ENCODE measurements at regions not wholly inside any gene's neighbourhood (a gene's known extent, or its start where the extent isn't known, plus 50 kb on each side); places are given as distances from the start of the nearest gene placed in this dataset.

DNA sequence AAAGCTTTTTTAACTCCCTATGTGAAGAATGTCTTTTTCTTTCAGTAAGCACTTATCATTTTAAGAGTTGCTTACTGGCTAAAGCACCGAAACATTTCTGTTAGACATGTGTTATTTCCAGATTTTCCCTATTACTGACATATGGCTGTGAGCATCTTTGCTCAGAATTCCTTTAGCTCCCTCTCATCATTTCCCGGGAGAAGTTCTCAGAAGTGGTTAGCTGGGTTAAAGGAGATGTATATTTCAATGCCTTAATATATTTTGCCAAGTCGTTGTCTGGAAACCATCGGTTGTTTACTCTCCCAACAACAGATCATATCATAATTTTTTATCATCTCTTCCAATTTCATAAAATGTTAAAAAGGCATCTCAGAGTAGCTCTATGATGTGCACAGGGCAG lies 396.5 kb downstream of the OCA2 start:
- in situ Hi-C loops (cut with HindIII; ENCODE audit: low pct_unique_long_range_greater_than_20kb, low sequenced_read_pairs) = no loop called here
- no peak for DNase-seq (ENCODE audit: low read depth, low spot score)

DNA sequence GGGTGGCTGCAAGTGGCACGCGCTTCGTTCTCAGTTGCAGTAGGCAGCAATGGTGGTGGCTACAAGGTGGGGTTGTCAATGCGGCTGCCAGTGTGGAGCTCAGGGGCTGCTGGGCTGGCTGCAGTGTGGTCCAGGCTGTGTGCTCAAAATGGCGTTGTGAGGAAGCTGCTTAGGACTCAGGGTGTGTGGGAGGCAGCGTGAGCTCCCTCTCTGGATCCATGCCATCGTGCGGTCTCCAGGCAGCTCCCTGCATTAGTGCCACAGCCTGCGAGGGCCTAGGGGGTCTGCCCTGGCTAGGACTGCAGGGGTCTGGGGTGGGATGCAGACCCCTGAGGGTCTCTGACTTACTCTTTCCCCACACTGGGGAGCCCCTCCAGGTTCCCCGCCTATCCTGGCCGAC lies 397.2 kb downstream of the OCA2 start:
- no peak for DNase-seq (ENCODE audit: low read depth, low spot score)
- in situ Hi-C loops (cut with HindIII; ENCODE audit: low pct_unique_long_range_greater_than_20kb, low sequenced_read_pairs) = no loop called here

DNA sequence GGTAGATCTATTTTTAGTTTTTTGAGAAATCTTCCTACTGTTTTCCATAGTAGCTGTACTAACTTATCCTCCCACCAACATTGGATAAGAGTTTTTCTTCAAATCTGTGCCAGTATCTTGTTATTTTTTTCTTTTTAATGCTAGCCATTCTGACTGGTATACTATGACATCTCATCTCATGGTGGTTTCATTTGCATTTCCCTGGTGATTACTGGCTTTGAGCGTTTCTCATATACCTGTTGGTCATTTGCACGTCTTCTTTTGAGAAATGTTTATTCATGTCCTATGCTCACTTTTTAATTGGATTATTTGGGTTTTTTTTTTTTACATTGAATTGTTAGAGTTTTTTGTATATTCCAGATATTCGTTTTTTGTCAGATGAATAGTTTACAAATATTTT lies 398.1 kb downstream of the OCA2 start:
- in situ Hi-C loops (cut with HindIII; ENCODE audit: low pct_unique_long_range_greater_than_20kb, low sequenced_read_pairs) = no loop called here
- DNase-seq (ENCODE audit: low read depth, low spot score) = no peak

DNA sequence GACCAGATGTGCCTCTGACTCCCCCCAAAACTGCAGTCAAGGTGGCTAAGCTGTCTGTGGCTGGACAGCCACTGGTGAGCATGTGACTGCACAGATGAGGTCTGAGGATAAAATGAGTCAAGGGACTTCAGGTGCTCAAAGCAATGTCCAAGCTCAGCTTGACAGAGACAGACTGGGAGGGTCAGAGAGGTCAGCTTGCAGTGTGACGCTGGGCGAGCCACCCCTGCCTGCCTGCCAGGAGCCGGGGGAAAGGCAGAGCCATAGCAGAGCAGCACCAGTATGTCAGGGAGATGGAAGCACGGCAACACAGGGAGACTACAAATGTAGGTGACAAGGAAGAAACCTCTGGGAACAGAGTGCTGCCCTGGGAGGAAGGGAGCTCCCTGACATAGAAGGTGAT lies 399.4 kb downstream of the OCA2 start:
- no peak for DNase-seq (ENCODE audit: low read depth, low spot score)

DNA sequence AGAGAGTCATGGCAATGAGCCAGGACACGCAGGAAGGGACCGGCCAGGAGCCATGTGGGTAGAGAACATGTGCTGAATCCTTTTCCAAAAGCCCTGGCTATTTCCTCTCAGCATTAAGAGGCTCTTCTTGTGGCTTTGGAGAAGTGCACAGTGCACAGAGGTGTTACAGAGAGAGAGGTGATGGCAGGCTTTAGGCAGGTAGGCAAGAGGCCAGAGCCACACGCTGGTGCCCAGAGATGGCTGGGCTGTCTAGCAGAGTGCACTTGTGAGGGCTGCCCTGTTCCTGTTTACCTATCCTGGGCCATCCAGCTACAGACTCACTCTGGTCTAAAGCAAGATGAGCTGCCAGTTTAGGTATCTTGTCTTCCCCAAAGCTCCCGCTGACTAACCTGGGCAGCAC lies 402.6 kb downstream of the OCA2 start:
- no peak for DNase-seq (ENCODE audit: low read depth, low spot score)
- in situ Hi-C loops (cut with HindIII; ENCODE audit: low pct_unique_long_range_greater_than_20kb, low sequenced_read_pairs) = no loop called here

More for the DNA sequence above, 399.4 kb downstream of the OCA2 start:
- in situ Hi-C loops (cut with HindIII; ENCODE audit: low pct_unique_long_range_greater_than_20kb, low sequenced_read_pairs) = no loop called here

DNA sequence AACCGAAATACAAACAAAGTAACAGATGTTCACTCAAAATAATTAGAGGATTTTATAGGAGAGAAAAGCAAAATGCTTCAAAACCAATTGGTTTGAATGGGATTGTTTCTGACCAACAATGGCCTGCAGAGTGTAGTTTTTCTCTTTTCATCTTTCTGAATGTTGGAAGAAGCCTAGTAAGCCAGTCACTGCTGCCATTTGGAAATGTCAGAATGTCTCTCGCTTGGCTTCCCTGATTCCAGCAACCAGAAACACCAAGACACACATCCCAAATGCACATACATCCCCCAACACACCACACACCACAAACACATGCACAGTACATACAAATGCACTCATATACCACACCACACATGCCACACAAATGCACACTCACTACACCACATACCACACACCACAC lies 403.4 kb downstream of the OCA2 start:
- in situ Hi-C loops (cut with HindIII; ENCODE audit: low pct_unique_long_range_greater_than_20kb, low sequenced_read_pairs) = no loop called here
- no peak for DNase-seq (ENCODE audit: low read depth, low spot score)

DNA sequence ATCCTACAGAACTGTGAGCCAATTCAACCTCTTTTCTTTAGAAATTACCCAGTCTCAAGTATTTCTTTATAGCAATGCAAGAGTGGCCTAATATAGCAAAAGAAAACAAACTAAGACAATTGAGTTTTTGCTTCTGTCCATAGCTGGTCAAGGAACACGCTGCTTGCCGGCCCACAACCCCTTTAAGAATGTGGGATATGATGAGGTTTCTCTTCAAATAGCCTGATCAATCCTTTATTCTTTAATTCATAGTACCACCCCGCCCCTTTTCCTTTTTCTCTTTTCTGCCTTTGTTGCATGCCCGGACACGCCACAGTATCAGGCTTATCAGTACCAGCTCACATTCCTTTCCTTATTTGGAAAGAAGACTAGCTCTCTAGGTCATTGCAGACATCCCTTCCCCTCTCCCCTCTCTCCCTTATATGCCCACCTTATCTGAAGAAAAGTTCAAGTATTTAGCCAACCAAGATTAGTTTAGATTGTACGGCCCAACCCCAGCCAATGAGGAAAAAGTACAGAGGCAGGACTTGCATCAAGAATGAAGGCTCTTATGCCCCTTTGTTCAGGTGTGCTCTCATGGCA lies 404.5 kb downstream of the OCA2 start:
- DNase-seq (ENCODE audit: low read depth, low spot score) = no peak
- in situ Hi-C loops (cut with HindIII; ENCODE audit: low pct_unique_long_range_greater_than_20kb, low sequenced_read_pairs) = no loop called here

DNA sequence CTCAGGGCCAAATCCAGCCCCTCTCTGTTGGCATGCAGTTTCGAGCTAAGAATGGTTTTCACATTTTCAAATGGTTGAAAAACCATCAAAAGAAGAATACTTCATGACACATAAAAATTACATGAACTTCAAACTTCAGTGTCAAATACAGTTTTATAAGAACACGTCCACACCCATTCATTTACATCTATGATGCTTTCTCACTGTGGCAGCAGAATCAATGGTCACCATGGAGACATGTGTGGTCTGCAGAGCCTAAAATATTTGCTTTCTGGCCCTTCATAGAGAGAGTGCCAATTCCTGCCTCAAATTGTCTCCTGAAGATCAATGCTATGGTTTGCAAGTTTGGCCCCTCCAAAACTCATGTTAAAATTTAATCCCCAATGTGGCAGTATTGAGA lies 405.8 kb downstream of the OCA2 start:
- DNase-seq (ENCODE audit: low read depth, low spot score) = no peak
- in situ Hi-C loops (cut with HindIII; ENCODE audit: low pct_unique_long_range_greater_than_20kb, low sequenced_read_pairs) = no loop called here

DNA sequence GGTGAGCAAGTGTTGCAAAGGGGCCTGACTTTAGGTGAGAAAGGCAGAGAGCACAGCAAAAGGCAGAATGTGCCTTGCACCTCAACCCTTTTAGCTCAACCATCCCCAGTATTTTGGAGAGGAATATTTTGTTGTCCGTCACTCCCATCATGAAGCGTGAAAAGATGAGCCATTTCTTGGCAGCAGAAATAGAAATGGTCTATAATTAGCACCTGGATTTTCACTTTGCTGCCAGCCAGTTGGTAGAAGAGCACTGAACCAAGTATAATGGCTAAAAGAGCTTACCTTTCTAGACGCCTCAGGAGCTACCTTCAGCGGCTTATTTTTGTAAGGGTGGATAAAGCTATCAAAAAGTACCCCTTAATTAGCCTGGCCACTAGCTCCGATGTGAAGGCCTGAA lies 406.7 kb downstream of the OCA2 start:
- in situ Hi-C loops (cut with HindIII; ENCODE audit: low pct_unique_long_range_greater_than_20kb, low sequenced_read_pairs) = no loop called here
- no peak for DNase-seq (ENCODE audit: low read depth, low spot score)

DNA sequence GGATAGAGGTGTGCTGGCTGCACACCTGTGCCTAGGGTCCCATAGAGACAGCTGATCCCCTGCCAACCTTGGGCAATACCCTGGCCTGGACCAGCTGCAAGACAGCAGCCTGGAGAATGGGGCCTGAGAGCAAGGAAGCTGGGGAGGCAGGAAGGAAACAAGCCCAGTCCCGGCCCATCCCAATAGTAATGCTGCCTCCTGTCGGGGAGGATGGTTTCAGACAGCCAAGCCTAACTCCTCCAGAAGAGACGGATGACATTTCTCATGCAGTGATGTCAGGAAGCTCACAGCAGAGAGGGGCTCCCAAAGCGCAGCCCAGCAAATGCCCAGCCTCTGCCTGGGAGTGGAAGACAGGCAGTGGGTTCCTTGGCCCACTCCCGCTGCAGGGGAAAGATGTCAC lies 408.8 kb downstream of the OCA2 start:
- in situ Hi-C loops (cut with HindIII; ENCODE audit: low pct_unique_long_range_greater_than_20kb, low sequenced_read_pairs) = no loop called here
- DNase-seq (ENCODE audit: low read depth, low spot score) = peak; percentile 34

DNA sequence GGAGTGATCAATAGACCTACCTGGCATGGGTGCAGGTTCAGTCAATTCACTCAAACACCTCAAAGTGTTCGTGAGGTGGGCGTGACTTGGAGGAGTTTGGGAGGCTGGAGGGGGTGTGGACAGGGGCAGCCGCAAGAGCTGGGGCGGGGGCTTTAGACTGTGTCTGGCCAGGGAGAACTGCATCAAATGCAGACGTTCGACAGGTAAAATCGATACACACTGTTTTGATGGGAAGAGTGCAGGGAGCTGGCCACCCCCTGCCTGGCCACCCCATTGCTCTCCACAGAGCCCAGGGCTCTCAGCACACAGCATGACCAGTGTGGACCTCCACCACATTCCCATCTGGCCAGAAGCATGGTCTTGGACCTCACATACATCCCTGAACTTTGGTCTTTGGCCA lies 412.1 kb downstream of the OCA2 start:
- in situ Hi-C loops (cut with HindIII; ENCODE audit: low pct_unique_long_range_greater_than_20kb, low sequenced_read_pairs) = no loop called here
- DNase-seq (ENCODE audit: low read depth, low spot score) = no peak

DNA sequence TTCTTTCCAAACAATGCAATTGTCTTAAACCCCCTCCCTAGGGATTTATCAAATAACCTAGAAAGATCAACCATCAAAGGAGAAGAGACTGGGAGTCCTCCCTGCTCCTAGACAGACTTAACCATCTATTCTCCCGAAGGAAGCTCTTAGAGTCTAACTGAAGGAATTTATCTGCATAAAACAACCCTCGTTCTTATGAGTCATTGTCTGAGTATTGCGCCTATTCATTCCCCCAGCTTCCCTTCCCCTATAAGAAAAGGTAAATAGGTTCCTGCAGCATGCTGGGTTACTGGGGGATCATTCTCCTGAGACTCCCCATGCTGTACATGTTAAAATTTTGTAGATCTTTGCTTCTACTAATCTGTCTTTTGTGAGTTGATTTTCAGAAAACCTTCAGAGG lies 412.7 kb downstream of the OCA2 start:
- in situ Hi-C loops (cut with HindIII; ENCODE audit: low pct_unique_long_range_greater_than_20kb, low sequenced_read_pairs) = no loop called here

DNA sequence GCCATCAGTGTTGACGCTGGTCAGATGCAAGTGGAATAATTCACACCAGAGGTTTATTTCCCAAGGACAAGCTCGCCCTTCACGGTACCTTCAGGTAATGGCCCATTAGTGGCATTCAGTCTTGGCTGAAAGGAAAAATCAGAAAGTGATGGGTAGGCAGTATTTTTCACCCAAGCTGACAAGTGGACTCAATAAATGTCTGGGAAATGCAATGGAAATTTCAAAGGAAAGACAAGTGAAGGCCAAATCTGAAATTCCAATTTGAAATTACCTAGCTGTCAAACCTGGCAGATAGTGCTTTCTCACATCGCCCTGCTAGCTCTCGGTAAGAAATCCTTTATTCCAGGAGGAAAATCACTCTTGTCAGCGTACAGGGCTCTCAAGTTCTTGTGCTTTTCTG lies 413.5 kb downstream of the OCA2 start:
- DNase-seq (ENCODE audit: low read depth, low spot score) = no peak
- in situ Hi-C loops (cut with HindIII; ENCODE audit: low pct_unique_long_range_greater_than_20kb, low sequenced_read_pairs) = no loop called here

More for the DNA sequence above, 412.7 kb downstream of the OCA2 start:
- DNase-seq (ENCODE audit: low read depth, low spot score) = no peak

DNA sequence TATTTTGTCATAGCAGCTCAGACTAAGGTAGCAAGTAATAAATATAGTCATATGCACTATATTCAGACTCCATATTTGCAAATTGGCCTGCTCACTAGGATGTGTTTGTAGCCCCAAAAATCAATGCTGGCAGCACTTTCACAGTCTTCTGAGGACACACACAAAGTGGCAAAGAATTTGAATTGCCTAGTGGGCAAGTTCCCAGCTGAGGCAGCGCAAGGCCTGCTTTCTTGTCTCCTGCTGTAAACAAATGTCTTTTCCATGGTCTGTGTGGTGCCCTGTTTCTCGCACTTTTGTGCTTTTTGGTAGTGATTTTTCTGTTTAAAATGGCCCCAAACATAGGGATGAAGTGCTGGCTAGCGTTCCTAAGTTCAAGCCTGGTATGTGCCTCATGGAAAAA lies 416.0 kb downstream of the OCA2 start:
- DNase-seq (ENCODE audit: low read depth, low spot score) = no peak
- in situ Hi-C loops (cut with HindIII; ENCODE audit: low pct_unique_long_range_greater_than_20kb, low sequenced_read_pairs) = no loop called here

DNA sequence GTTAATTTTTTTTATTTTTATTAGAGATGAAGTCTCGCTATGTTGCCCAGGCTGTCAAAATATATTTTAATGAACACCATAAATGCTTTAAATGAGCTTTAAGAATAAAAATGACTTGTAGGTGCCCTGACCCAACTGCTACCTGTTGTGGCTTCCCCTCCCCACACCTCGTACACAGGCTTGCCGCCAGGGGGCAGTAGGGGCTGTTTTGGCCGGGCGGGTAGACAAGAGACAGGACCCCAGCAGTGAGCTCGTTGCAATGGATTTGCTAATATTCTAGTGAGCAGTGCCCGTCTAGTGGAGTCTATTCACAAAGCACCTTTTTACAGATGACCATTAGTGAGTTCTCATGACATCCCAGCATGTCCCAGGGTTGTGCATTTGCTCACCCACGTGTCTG lies 418.1 kb downstream of the OCA2 start:
- DNase-seq (ENCODE audit: low read depth, low spot score) = peak; percentile 68
- in situ Hi-C loops (cut with HindIII; ENCODE audit: low pct_unique_long_range_greater_than_20kb, low sequenced_read_pairs) = no loop called here

DNA sequence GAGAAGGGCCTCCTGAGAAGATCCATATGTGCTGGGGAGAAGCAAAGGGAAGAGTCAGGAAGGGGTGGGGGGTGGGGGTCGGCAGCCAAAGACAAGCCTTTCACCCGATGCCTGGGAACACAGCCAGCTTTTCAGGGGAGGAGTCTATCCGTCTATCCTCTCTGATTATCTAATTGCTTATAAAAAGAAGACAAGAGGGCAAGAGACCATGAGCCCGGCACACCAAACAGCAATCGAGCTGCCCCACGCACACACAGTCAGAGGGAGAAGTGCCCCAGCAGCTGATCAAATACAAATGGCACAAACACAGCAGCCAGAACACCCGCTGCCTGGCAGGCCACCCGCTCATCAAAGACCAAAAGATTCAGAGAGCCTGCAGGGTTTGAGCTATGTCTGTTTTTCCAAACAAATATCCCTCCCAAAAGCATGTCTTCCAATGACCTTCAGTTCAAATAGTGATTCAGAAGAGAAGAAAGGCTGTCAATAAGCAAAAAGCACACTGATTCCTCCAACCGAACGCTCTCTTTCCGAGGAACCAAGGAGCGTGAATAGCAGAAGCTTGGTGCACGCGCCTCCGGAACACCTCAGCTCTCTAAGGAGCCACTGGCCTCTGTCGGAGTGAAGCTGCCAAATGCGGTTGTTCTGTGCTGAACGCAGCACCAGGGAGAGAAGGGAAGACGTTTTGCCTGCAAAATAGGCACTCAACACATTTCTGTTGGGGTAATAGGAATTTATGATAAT lies 419.2 kb downstream of the OCA2 start:
- in situ Hi-C loops (cut with HindIII; ENCODE audit: low pct_unique_long_range_greater_than_20kb, low sequenced_read_pairs) = no loop called here
- no peak for DNase-seq (ENCODE audit: low read depth, low spot score)

DNA sequence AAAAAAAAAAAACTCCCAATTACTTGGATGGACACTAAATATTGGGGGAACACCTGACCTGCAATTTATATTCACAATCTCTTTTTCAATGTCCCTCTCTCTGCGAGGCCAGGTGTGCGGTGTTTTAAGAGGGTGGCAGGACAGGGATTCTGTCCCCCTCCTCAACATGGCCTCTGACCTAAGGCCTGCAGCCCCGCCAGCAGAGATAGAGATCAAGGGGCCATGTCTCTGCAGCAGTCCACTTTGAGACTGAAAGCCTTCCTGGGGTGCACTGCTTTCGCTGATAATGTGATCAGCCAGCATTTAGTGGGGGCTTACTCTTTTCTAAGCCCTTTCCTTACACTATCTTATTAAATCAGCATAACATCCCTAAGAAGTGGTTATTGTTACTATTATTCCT lies 419.9 kb downstream of the OCA2 start:
- in situ Hi-C loops (cut with HindIII; ENCODE audit: low pct_unique_long_range_greater_than_20kb, low sequenced_read_pairs) = no loop called here

DNA sequence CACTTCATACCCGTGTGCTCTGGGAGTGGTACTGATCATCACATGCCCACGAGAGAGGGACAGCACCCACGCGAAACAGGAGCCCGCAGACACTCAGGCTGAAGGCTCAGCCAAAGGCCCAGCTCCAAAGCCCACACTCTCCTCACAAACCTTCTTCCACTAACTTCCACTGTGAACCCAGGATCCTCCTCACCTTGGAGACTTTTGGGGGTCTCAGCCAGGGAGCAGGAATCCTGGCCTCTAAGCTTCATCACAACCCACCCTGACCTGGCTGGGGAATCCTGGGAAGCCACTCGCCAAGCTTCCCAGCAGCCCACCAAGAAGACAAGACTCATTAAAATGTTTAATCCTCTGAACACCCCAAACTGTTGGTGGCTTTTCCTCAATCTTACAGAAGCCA lies 421.2 kb downstream of the OCA2 start:
- DNase-seq (ENCODE audit: low read depth, low spot score) = no peak
- in situ Hi-C loops (cut with HindIII; ENCODE audit: low pct_unique_long_range_greater_than_20kb, low sequenced_read_pairs) = no loop called here

More for the DNA sequence above, 419.9 kb downstream of the OCA2 start:
- no peak for DNase-seq (ENCODE audit: low read depth, low spot score)

DNA sequence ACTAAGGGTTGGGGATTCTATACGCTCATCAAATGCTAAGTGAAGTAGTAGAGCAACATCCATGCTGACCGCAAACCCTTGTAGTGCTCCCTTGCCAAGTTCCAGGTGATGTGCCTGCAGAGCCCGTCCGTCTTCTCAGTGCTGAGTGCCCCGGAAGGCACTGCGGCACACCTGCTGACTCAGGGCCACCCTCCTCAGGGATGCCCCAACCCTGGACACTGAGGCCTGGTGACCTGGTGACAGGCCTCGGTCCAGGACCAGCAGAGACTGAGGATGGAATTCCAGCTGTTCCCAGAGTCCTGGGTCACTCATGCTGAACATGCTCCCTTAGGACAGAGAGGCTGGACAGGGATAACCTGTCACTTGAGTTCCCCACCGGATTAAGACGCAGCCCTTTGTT lies 422.5 kb downstream of the OCA2 start:
- in situ Hi-C loops (cut with HindIII; ENCODE audit: low pct_unique_long_range_greater_than_20kb, low sequenced_read_pairs) = no loop called here
- DNase-seq (ENCODE audit: low read depth, low spot score) = no peak

DNA sequence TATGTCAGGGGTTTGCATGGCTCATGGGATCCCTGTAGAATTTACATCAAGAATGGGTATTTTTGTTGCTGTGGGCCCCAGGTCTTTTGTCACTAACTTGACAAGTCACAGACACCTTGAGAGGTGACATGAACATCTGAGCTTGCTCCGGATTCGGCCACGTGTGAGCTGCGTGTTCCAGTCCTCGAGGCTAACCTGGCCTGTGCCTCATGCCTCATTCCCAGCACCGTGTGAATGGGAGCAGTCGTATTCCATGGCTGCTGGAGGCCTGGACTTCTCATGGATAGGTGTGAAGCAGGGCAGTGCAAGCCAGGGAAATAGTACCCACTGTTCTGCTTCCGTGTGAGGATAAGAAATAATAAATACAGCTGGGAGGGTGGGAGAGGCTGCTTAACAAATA lies 423.5 kb downstream of the OCA2 start:
- in situ Hi-C loops (cut with HindIII; ENCODE audit: low pct_unique_long_range_greater_than_20kb, low sequenced_read_pairs) = no loop called here
- DNase-seq (ENCODE audit: low read depth, low spot score) = no peak

All from SK-MEL-5 (cell line).